Lower lobe of right lung (tissue), 2 donors: ENCODE measurements at regions not wholly inside any gene's neighbourhood (a gene's known extent, or its start where the extent isn't known, plus 50 kb on each side); places are given as distances from the start of the nearest gene placed in this dataset.

ENCODE experiments used
- ATAC-seq, 2 donors: fragments of 200-7000 bp; cut with Tn5 transposase; one replicate each; pipeline ENCODE4 v1.9.1; 2020 to 2022; ENCODE audit warnings: mild to moderate bottlenecking in 2 of 2, moderate library complexity in 2 of 2
- DNase-seq: peaks from one replicate; pipeline ENCODE4 v3.0.0-alpha.2; 2020
- H3K27ac ChIP-seq: fragments of 200-600 bp; one replicate; pipeline ENCODE4 v1.8.0; 2022
- H3K27me3 ChIP-seq: fragments of 200-600 bp; one replicate; pipeline ENCODE4 v1.8.0; 2022; ENCODE audit warnings: low read depth
- H3K36me3 ChIP-seq: fragments of 200-600 bp; one replicate; pipeline ENCODE4 v1.8.0; 2022; ENCODE audit warnings: mild to moderate bottlenecking
- H3K4me1 ChIP-seq: fragments of 200-600 bp; one replicate; pipeline ENCODE4 v1.8.0; 2022
- H3K4me3 ChIP-seq: fragments of 200-600 bp; one replicate; pipeline ENCODE4 v1.8.0; 2022; ENCODE audit warnings: mild to moderate bottlenecking
- H3K9me3 ChIP-seq: fragments of 200-600 bp; one replicate; pipeline ENCODE4 v1.8.0; 2022
- CTCF ChIP-seq: fragments of 200-600 bp; IDR thresholded peaks from one replicate; pipeline ENCODE4 v1.8.0; 2022; ENCODE audit warnings: antibody characterized with exemption, mild to moderate bottlenecking
- intact Hi-C: fragments of 100-400 bp; cut with DNase I; formaldehyde crosslinking; loops from one replicate; pipeline ENCODE4 v1.11.0; 2022
- donor health status: DM: no; HTN: yes; CAD: no; lungs with severe emphysema.

- TF ChIP-seq CTCF, result no peak
- Histone ChIP-seq H3K27me3 (no peaks in the 10 kb centered on the region), H3K9me3 (peaks cover 5% of the 10 kb centered on the region), H3K36me3 (no peaks in the 10 kb centered on the region), H3K27ac (no peak overlapping the region), H3K4me3 (no peak overlapping the region), H3K4me1 (peaks cover 13% of the 10 kb centered on the region)
- intact Hi-C loops, result no loop called here
- ATAC-seq (no peak), DNase-seq (no peak)
These were observed 2348.4 kb downstream of the PCDH7 start for GRCh38 chr4:33068539-33068938.

GRCh38 chr4:33071535-33071934, 2351.4 kb downstream of the PCDH7 start:
- Histone ChIP-seq H3K36me3 (no peaks in the 10 kb centered on the region), H3K27ac (no peak overlapping the region), H3K27me3 (no peaks in the 10 kb centered on the region), H3K4me3 (no peak overlapping the region), H3K9me3 (peaks cover 5% of the 10 kb centered on the region), H3K4me1 (peaks cover 13% of the 10 kb centered on the region)
- ATAC-seq, result no peak
- TF ChIP-seq CTCF, result no peak
- no peak for DNase-seq
- intact Hi-C loops, result no loop called here

- Histone ChIP-seq H3K4me3 (no peak overlapping the region), H3K27ac (no peak overlapping the region), H3K9me3 (peaks cover 5% of the 10 kb centered on the region), H3K4me1 (peaks cover 13% of the 10 kb centered on the region), H3K27me3 (no peaks in the 10 kb centered on the region), H3K36me3 (no peaks in the 10 kb centered on the region)
- intact Hi-C loops, result no loop called here
- TF ChIP-seq CTCF, result no peak
- ATAC-seq (no peak), DNase-seq (no peak)
These were observed 2352.3 kb downstream of the PCDH7 start for GRCh38 chr4:33072298-33073089.

GRCh38 chr4:33073811-33074210, 2353.6 kb downstream of the PCDH7 start:
- H3K27ac ChIP-seq, result no peak overlapping the region
- intact Hi-C loops, result no loop called here
- TF ChIP-seq CTCF, result no peak

GRCh38 chr4:33078145-33078544, 2358.0 kb downstream of the PCDH7 start:
- Histone ChIP-seq H3K4me3 (no peak overlapping the region), H3K9me3 (no peaks in the 10 kb centered on the region), H3K4me1 (peaks cover 4% of the 10 kb centered on the region), H3K27ac (no peak overlapping the region), H3K27me3 (no peaks in the 10 kb centered on the region), H3K36me3 (no peaks in the 10 kb centered on the region)
- DNase-seq (no peak), ATAC-seq (no peak)
- intact Hi-C loops, result no loop called here
- no peak for TF ChIP-seq CTCF

More at GRCh38 chr4:33073811-33074210, 2353.6 kb downstream of the PCDH7 start:
- Histone ChIP-seq H3K4me3 (no peak overlapping the region), H3K36me3 (no peaks in the 10 kb centered on the region), H3K4me1 (peaks cover 13% of the 10 kb centered on the region), H3K9me3 (peaks cover 1% of the 10 kb centered on the region), H3K27me3 (no peaks in the 10 kb centered on the region)
- DNase-seq, result no peak
- ATAC-seq, result no peak
